ENCODE measurements at regions not wholly inside any gene's neighbourhood (a gene's known extent, or its start where the extent isn't known, plus 50 kb on each side); places are given as distances from the start of the nearest gene placed in this dataset.

DNA sequence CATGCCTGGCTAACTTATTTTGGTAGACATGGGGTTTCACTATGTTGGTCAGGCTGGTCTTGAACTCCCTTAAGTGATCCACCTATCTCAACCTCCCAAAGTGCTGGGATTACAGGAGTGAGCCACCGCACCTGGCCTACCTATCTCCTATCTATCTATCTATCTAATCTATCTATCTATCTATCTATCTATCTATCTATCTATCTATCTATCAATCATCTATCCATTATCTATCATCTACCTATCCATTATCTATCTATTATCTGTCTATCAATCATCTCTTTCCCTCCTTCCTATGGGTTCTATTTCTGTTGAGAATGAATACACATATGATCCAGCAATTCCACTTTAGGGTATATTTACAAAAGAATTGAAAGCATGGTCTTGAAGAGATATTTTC is 194.2 kb upstream of the ARG1 start:
- Histone ChIP-seq H3K4me2 (ENCODE audit: low read length) (no peak overlapping the region), H3K36me3 (replicated peaks; ENCODE audit: low read depth, low read length) (no peaks in the 10 kb centered on the region), H3K4me1 (ENCODE audit: low read length) (no peaks in the 10 kb centered on the region), H3K9me3 (ENCODE audit: insufficient read depth, low read length) (no peaks in the 10 kb centered on the region), H3K27me3 (ENCODE audit: low read depth, low read length) (no peaks in the 10 kb centered on the region), H3K9ac (ENCODE audit: low read length) (no peak overlapping the region), H3K27ac (ENCODE audit: low read length) (no peak overlapping the region), H3K4me3 (ENCODE audit: low read length) (no peak overlapping the region), H2AFZ (ENCODE audit: low read depth, low read length) (no peak overlapping the region), H3K79me2 (ENCODE audit: low read length) (no peaks in the 10 kb centered on the region), H4K20me1 (ENCODE audit: insufficient read depth, low read length) (no peaks in the 10 kb centered on the region)
- TF ChIP-seq CTCF (IDR thresholded peaks at IDR 0.05; ENCODE audit: low read depth, low read length), result no peak
- no peak for TF ChIP-seq EZH2phosphoT487 (IDR thresholded peaks at IDR 0.05; ENCODE audit: low read depth)

DNA sequence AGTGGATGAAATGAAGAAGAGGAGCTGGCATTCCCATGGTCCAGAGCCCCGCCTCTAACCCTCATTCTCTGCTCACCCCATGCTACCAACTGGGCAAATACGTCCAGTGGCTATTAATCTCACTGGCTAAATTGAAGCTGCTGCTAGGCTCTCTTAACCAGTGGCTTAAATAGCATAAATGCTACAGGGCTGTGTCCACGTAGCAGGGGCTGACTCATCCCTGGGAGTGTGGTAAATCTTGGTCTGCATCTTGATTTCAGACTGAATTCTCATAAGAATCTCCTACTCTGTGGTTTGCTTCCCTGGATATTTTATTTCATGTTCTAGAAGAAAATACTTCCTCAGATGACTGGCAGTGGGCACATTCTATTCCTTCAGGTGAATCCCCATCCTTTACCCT is 193.1 kb upstream of the ARG1 start:
- Histone ChIP-seq H3K9me3 (ENCODE audit: insufficient read depth, low read length) (no peaks in the 10 kb centered on the region), H3K4me1 (ENCODE audit: low read length) (no peaks in the 10 kb centered on the region), H3K27me3 (ENCODE audit: low read depth, low read length) (no peaks in the 10 kb centered on the region), H3K79me2 (ENCODE audit: low read length) (no peaks in the 10 kb centered on the region), H3K4me2 (ENCODE audit: low read length) (no peak overlapping the region), H3K4me3 (ENCODE audit: low read length) (no peak overlapping the region), H4K20me1 (ENCODE audit: insufficient read depth, low read length) (no peaks in the 10 kb centered on the region), H3K36me3 (replicated peaks; ENCODE audit: low read depth, low read length) (no peaks in the 10 kb centered on the region), H2AFZ (ENCODE audit: low read depth, low read length) (no peak overlapping the region), H3K9ac (ENCODE audit: low read length) (no peak overlapping the region), H3K27ac (ENCODE audit: low read length) (no peak overlapping the region)
- TF ChIP-seq CTCF (IDR thresholded peaks at IDR 0.05; ENCODE audit: low read depth, low read length) (no peak), EZH2phosphoT487 (IDR thresholded peaks at IDR 0.05; ENCODE audit: low read depth) (no peak)

- H3K27ac ChIP-seq (ENCODE audit: low read length), result no peak overlapping the region
Observed at GRCh38 chr6:131381052-131381708, 191.8 kb upstream of the ARG1 start.

DNA sequence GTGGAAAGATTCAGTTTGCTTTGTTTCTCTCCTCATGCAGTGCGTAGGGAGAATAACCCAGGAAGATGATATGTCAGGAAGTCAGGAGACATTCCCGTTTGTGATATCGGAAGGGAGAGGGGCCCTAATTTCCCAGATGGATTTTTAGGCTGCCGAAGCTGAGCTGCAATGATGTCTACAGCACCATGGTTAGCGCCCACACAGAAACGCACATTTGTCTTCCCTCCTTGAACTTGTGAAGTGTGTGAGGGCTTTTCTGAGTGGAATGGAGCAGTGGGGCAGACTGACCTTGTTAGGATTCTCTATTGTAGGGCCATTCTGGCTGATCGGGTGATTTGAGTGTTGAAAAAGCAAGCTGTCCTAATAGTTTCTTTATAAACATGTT is 191.3 kb upstream of the ARG1 start:
- Histone ChIP-seq H4K20me1 (ENCODE audit: insufficient read depth, low read length) (no peaks in the 10 kb centered on the region), H3K4me1 (ENCODE audit: low read length) (no peaks in the 10 kb centered on the region), H3K9me3 (ENCODE audit: insufficient read depth, low read length) (no peaks in the 10 kb centered on the region), H3K4me3 (ENCODE audit: low read length) (no peak overlapping the region), H3K4me2 (ENCODE audit: low read length) (no peak overlapping the region), H3K9ac (ENCODE audit: low read length) (no peak overlapping the region), H3K79me2 (ENCODE audit: low read length) (no peaks in the 10 kb centered on the region), H3K36me3 (replicated peaks; ENCODE audit: low read depth, low read length) (no peaks in the 10 kb centered on the region), H2AFZ (ENCODE audit: low read depth, low read length) (no peak overlapping the region), H3K27me3 (ENCODE audit: low read depth, low read length) (no peaks in the 10 kb centered on the region), H3K27ac (ENCODE audit: low read length) (no peak overlapping the region)
- TF ChIP-seq CTCF (IDR thresholded peaks at IDR 0.05; ENCODE audit: low read depth, low read length) (no peak), EZH2phosphoT487 (IDR thresholded peaks at IDR 0.05; ENCODE audit: low read depth) (no peak)

More at GRCh38 chr6:131381052-131381708, 191.8 kb upstream of the ARG1 start:
- Histone ChIP-seq H3K36me3 (replicated peaks; ENCODE audit: low read depth, low read length) (no peaks in the 10 kb centered on the region), H3K4me1 (ENCODE audit: low read length) (no peaks in the 10 kb centered on the region), H3K27me3 (ENCODE audit: low read depth, low read length) (no peaks in the 10 kb centered on the region), H4K20me1 (ENCODE audit: insufficient read depth, low read length) (no peaks in the 10 kb centered on the region), H3K79me2 (ENCODE audit: low read length) (no peaks in the 10 kb centered on the region), H3K4me2 (ENCODE audit: low read length) (no peak overlapping the region), H2AFZ (ENCODE audit: low read depth, low read length) (no peak overlapping the region), H3K4me3 (ENCODE audit: low read length) (no peak overlapping the region), H3K9ac (ENCODE audit: low read length) (no peak overlapping the region), H3K9me3 (ENCODE audit: insufficient read depth, low read length) (no peaks in the 10 kb centered on the region)
- TF ChIP-seq CTCF (IDR thresholded peaks at IDR 0.05; ENCODE audit: low read depth, low read length) (no peak), EZH2phosphoT487 (IDR thresholded peaks at IDR 0.05; ENCODE audit: low read depth) (no peak)
